H9 (cell line): ENCODE measurements at regions not wholly inside any gene's neighbourhood (a gene's known extent, or its start where the extent isn't known, plus 50 kb on each side); places are given as distances from the start of the nearest gene placed in this dataset.

Source experiments
- DNase-seq: peaks from one replicate; pipeline ENCODE4 v3.0.0-alpha.2; 2017
- H2AFZ ChIP-seq: one replicate; pipeline ENCODE4 v1.6.1; 2013; ENCODE audit warnings: mild to moderate bottlenecking, low read length, control low read depth, moderate library complexity
- H2AK5ac ChIP-seq: 2 replicates; pipeline ENCODE4 v1.6.1; 2013; ENCODE audit warnings: low read length, control low read depth, mixed read lengths; ENCODE audit not compliant: insufficient read length
- H2BK120ac ChIP-seq: one replicate; pipeline ENCODE4 v1.6.1; 2013; ENCODE audit warnings: low read depth, mild to moderate bottlenecking, low read length, control low read depth, inconsistent platforms; ENCODE audit not compliant: poor library complexity, severe bottlenecking
- H2BK12ac ChIP-seq: 2 replicates; pipeline ENCODE4 v1.6.1; 2013; ENCODE audit warnings: low read length, control low read depth, mixed read lengths, low read depth; ENCODE audit not compliant: insufficient read length
- H2BK15ac ChIP-seq: 2 replicates; pipeline ENCODE4 v1.6.1; 2013; ENCODE audit warnings: low read depth, low read length, control low read depth
- H2BK20ac ChIP-seq: one replicate; pipeline ENCODE4 v1.6.1; 2013; ENCODE audit warnings: low read depth, mild to moderate bottlenecking, low read length, control low read depth, inconsistent platforms; ENCODE audit not compliant: poor library complexity, severe bottlenecking
- H2BK5ac ChIP-seq: 2 replicates; pipeline ENCODE4 v1.6.1; 2013; ENCODE audit warnings: low read length, control low read depth, mixed read lengths; ENCODE audit not compliant: insufficient read length
- H3K14ac ChIP-seq: 2 replicates; pipeline ENCODE4 v1.6.1; 2013; ENCODE audit warnings: low read length, control low read depth; ENCODE audit not compliant: insufficient read depth
- H3K18ac ChIP-seq: 2 replicates; pipeline ENCODE4 v1.6.1; 2013; ENCODE audit warnings: low read depth, mild to moderate bottlenecking, mixed read lengths, low read length, control low read depth; ENCODE audit not compliant: insufficient read length
- H3K23ac ChIP-seq: 2 replicates; pipeline ENCODE4 v1.6.1; 2013; ENCODE audit warnings: low read length, control low read depth, mixed read lengths, low read depth; ENCODE audit not compliant: insufficient read length
- H3K23me2 ChIP-seq: 2 replicates; pipeline ENCODE4 v1.6.1; 2013; ENCODE audit warnings: low read depth, mild to moderate bottlenecking, mixed read lengths, low read length, control low read depth; ENCODE audit not compliant: insufficient read length, poor library complexity, severe bottlenecking
- H3K27ac ChIP-seq: 2 replicates; pipeline ENCODE4 v1.5.1; 2013; ENCODE audit warnings: low read length, control low read depth, mixed read lengths, low read depth; ENCODE audit not compliant: insufficient read length
- H3K27me3 ChIP-seq: 2 replicates; pipeline ENCODE4 v1.6.1; 2013; ENCODE audit warnings: low read length, control low read depth, inconsistent platforms; ENCODE audit not compliant: insufficient read depth
- H3K4ac ChIP-seq: 2 replicates; pipeline ENCODE4 v1.6.1; 2013; ENCODE audit warnings: low read depth, mild to moderate bottlenecking, control low read depth, inconsistent platforms, low read length, moderate library complexity
- H3K4me1 ChIP-seq: 2 replicates; pipeline ENCODE4 v1.6.1; 2013; ENCODE audit warnings: low read length, control low read depth, inconsistent platforms; ENCODE audit not compliant: insufficient read depth
- H3K4me2 ChIP-seq: 2 replicates; pipeline ENCODE4 v1.6.1; 2013; ENCODE audit warnings: low read length, control low read depth, mixed read lengths; ENCODE audit not compliant: insufficient read length, insufficient read depth
- H3K56ac ChIP-seq: 2 replicates; pipeline ENCODE4 v1.6.1; 2013; ENCODE audit warnings: low read depth, mild to moderate bottlenecking, mixed read lengths, low read length, control low read depth; ENCODE audit not compliant: insufficient read length
- H3K79me1 ChIP-seq: 2 replicates; pipeline ENCODE4 v1.6.1; 2013; ENCODE audit warnings: low read depth, mild to moderate bottlenecking, moderate library complexity, low read length, control low read depth, inconsistent platforms; ENCODE audit not compliant: insufficient read depth, poor library complexity, severe bottlenecking
- H3K79me2 ChIP-seq: 2 replicates; pipeline ENCODE4 v1.6.1; 2013; ENCODE audit warnings: low read length, control low read depth, inconsistent platforms; ENCODE audit not compliant: insufficient read depth
- H3K9ac ChIP-seq: 2 replicates; pipeline ENCODE4 v1.6.1; 2013; ENCODE audit warnings: low read length, control low read depth, mixed read lengths; ENCODE audit not compliant: insufficient read length; ENCODE audit errors: extremely low read depth
- H3K9me3 ChIP-seq: one replicate; pipeline ENCODE4 v1.6.1; 2013; ENCODE audit warnings: low read depth, low read length, inconsistent platforms; ENCODE audit not compliant: control insufficient read depth
- H3T11ph ChIP-seq: one replicate; pipeline ENCODE4 v1.6.1; 2013; ENCODE audit warnings: mild to moderate bottlenecking, low read length, control low read depth, inconsistent platforms
- H4K20me1 ChIP-seq: one replicate; pipeline ENCODE4 v1.6.1; 2013; ENCODE audit not compliant: control insufficient read depth, insufficient read length, insufficient read depth
- H4K5ac ChIP-seq: 2 replicates; pipeline ENCODE4 v1.6.1; 2013; ENCODE audit warnings: low read depth, mild to moderate bottlenecking, mixed read lengths, low read length, control low read depth; ENCODE audit not compliant: insufficient read length
- H4K8ac ChIP-seq: replicated peaks from 2 replicates; pipeline ENCODE4 v1.6.1; 2013; ENCODE audit warnings: low read length, control low read depth, mixed read lengths, low read depth; ENCODE audit not compliant: insufficient read length
- H4K91ac ChIP-seq: 2 replicates; pipeline ENCODE4 v1.6.1; 2013; ENCODE audit warnings: low read depth, mild to moderate bottlenecking, moderate library complexity, mixed read lengths, low read length, control low read depth; ENCODE audit not compliant: insufficient read length
- H3K27ac Mint-ChIP-seq, 3 experiments: 2 replicates in 2 of 3; 3 replicates in 1 of 3; pipeline ENCODE4 v1.8.0; 2020 to 2021; ENCODE audit warnings: mixed read lengths in 3 of 3, mild to moderate bottlenecking in 1 of 3, moderate library complexity in 1 of 3
- H3K27me3 Mint-ChIP-seq: 2 replicates; pipeline ENCODE4 v1.8.0; 2021; ENCODE audit warnings: low read depth, mild to moderate bottlenecking, moderate library complexity, mixed read lengths
- H3K36me3 Mint-ChIP-seq, 3 experiments: 2 replicates in 2 of 3; 3 replicates in 1 of 3; pipeline ENCODE4 v1.8.0; 2020 to 2021; ENCODE audit warnings: low read depth in 3 of 3, mixed read lengths in 3 of 3; ENCODE audit not compliant: insufficient read depth in 1 of 3
- H3K4me1 Mint-ChIP-seq, 2 experiments: 2 replicates each; pipeline ENCODE4 v1.8.0; 2020; ENCODE audit warnings: mixed read lengths in 2 of 2
- H3K4me3 Mint-ChIP-seq, 2 experiments: 2 replicates in 1 of 2; 3 replicates in 1 of 2; pipeline ENCODE4 v1.8.0; 2020 to 2021; ENCODE audit warnings: mild to moderate bottlenecking in 2 of 2, mixed read lengths in 2 of 2, moderate library complexity in 1 of 2
- H3K9me3 Mint-ChIP-seq, 2 experiments: 2 replicates in 1 of 2; 3 replicates in 1 of 2; pipeline ENCODE4 v1.8.0; 2020; ENCODE audit warnings: mild to moderate bottlenecking in 2 of 2, mixed read lengths in 2 of 2, moderate library complexity in 1 of 2
- CTCF ChIP-seq: fragments of 200-600 bp; sonication (generic); conservative IDR thresholded peaks from 3 replicates; pipeline ENCODE4 v1.8.0; 2021; ENCODE audit warnings: antibody characterized with exemption, mild to moderate bottlenecking
- WGBS: extraction: QIAGEN DNeasy Blood & Tissue Kit; methylation state at CpG from one replicate; pipeline ENCODE4 v1.1.7; 2013; ENCODE audit warnings: missing lambda C conversion rate, low lambda C conversion rate, mixed read lengths; ENCODE audit not compliant: insufficient read length; ENCODE audit errors: extremely low coverage; 5-methylcytosine and 5-hydroxymethylcytosine counted together

GRCh38 chr10:36808625-36809362 is 316.6 kb upstream of the ANKRD30A start:
- Histone ChIP-seq H2AFZ (no peak overlapping the region), H3K18ac (no peak overlapping the region), H3K4me1 (no peaks in the 10 kb centered on the region), H2BK20ac (no peak overlapping the region), H2AK5ac (no peak overlapping the region), H4K91ac (no peak overlapping the region), H3K23me2 (no peaks in the 10 kb centered on the region), H3T11ph (no peak overlapping the region), H3K4me2 (no peak overlapping the region), H3K9ac (no peak overlapping the region), H4K20me1 (no peaks in the 10 kb centered on the region), H3K9me3 (no peaks in the 10 kb centered on the region), H4K5ac (no peak overlapping the region), H3K79me2 (no peaks in the 10 kb centered on the region), H3K4ac (no peak overlapping the region), H4K8ac (no peak overlapping the region), H3K79me1 (no peaks in the 10 kb centered on the region), H2BK5ac (no peak overlapping the region), H2BK12ac (no peak overlapping the region), H3K27ac (no peak overlapping the region), H3K23ac (no peak overlapping the region), H2BK15ac (no peak overlapping the region), H3K14ac (no peak overlapping the region), H3K56ac (no peak overlapping the region), H3K27me3 (no peaks in the 10 kb centered on the region), H2BK120ac (no peak overlapping the region)
- Mint-ChIP-seq H3K36me3 (0 out of 7 replicates have a peak, but pooled peaks cover 0 to 3% (median 0%) of the 10 kb centered on the region in 3 experiments), H3K27me3 (no peaks in the 10 kb centered on the region), H3K4me3 (no peak overlapping the region), H3K4me1 (no peaks in the 10 kb centered on the region), H3K9me3 (peaks cover 0 to 45% of the 10 kb centered on the region in 2 experiments; a peak in 2 of 5 replicates), H3K27ac (no peak overlapping the region)
- TF ChIP-seq CTCF = no peak
- no peak for DNase-seq
- WGBS = no CpG with 5 or more reads among the region's 2 CpGs
